ENCODE measurements at regions not wholly inside any gene's neighbourhood (a gene's known extent, or its start where the extent isn't known, plus 50 kb on each side); places are given as distances from the start of the nearest gene placed in this dataset.

DNA sequence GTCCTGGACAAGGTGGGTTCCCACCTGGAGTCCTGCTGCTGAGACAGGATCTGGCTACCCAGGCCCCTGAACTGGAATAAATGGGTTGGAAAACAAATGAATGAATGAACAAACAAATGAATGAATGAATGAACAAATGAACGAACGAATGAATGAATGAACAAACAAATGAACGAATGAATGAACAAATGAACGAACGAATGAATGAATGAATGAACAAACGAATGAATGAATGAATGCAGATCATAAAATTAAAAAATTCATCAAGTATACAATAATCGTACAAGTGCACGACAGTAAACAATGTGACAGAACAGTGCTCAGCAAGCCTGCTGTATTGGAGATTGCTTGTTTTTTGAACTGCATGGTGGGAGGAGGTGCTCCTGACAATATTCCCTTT, 2097.1 kb downstream of the MAT2B start:
- no peak overlapping the region for H2AFZ ChIP-seq (ENCODE audit: low read depth, low read length, severe bottlenecking)
- no peak for TF ChIP-seq CTCF (IDR thresholded peaks at IDR 0.05; ENCODE audit: insufficient read depth, low read length, poor library complexity, severe bottlenecking)
- no peak for TF ChIP-seq EZH2phosphoT487 (conservative IDR thresholded peaks at IDR 0.05; ENCODE audit: low read length)
- H3K9me3 ChIP-seq (ENCODE audit: insufficient read depth, low read length) = no peaks in the 10 kb centered on the region
- no peak overlapping the region for H3K27ac ChIP-seq (ENCODE audit: low read depth, low read length)
- no peaks in the 10 kb centered on the region for H3K36me3 ChIP-seq (ENCODE audit: low read length)
- H3K9me2 ChIP-seq (replicated peaks; ENCODE audit: insufficient read depth, low read length) = no peaks in the 10 kb centered on the region
- no peaks in the 10 kb centered on the region for H3F3A ChIP-seq (ENCODE audit: insufficient read depth)
- no peaks in the 10 kb centered on the region for H3K27me3 ChIP-seq (ENCODE audit: low read length)
- no peak overlapping the region for H3K4me2 ChIP-seq (ENCODE audit: low read depth, low read length, poor library complexity, severe bottlenecking)
- H3K4me3 ChIP-seq (ENCODE audit: insufficient read depth, low read length, poor library complexity, severe bottlenecking) = no peak overlapping the region
- H3K9ac ChIP-seq (ENCODE audit: low read length) = no peak overlapping the region
- no peaks in the 10 kb centered on the region for H3K79me2 ChIP-seq (ENCODE audit: insufficient read depth, low read length)
- no peaks in the 10 kb centered on the region for H4K20me1 ChIP-seq (ENCODE audit: low read depth, low read length)

DNA sequence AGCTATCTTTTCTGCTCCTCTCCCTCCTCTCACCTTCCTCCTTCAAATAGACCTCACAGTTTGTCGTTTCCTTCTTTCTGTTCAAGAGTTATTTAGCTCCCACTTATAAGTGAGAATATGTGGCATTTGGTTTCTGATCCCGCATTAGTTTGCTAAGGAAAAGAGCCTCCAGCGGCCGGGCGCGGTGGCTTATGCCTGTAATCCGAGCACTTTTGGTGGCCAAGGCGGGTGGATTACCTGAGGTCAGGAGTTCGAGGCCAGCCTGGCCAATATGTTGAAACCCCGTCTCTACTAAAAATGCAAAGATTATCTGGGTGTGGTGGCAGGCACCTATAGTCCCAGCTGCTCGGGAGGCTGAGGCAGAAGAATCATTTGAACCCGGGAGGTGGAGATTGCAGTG, 2101.6 kb downstream of the MAT2B start:
- Histone ChIP-seq H3K27me3 (ENCODE audit: low read length) (no peaks in the 10 kb centered on the region), H3F3A (ENCODE audit: insufficient read depth) (no peaks in the 10 kb centered on the region), H3K79me2 (ENCODE audit: insufficient read depth, low read length) (no peaks in the 10 kb centered on the region), H3K27ac (ENCODE audit: low read depth, low read length) (no peak overlapping the region), H3K4me3 (ENCODE audit: insufficient read depth, low read length, poor library complexity, severe bottlenecking) (no peak overlapping the region), H3K4me2 (ENCODE audit: low read depth, low read length, poor library complexity, severe bottlenecking) (no peak overlapping the region), H3K9me3 (ENCODE audit: insufficient read depth, low read length) (no peaks in the 10 kb centered on the region), H3K9ac (ENCODE audit: low read length) (no peak overlapping the region), H3K36me3 (ENCODE audit: low read length) (no peaks in the 10 kb centered on the region), H4K20me1 (ENCODE audit: low read depth, low read length) (no peaks in the 10 kb centered on the region), H2AFZ (ENCODE audit: low read depth, low read length, severe bottlenecking) (no peak overlapping the region), H3K9me2 (replicated peaks; ENCODE audit: insufficient read depth, low read length) (no peaks in the 10 kb centered on the region)
- TF ChIP-seq EZH2phosphoT487 (conservative IDR thresholded peaks at IDR 0.05; ENCODE audit: low read length) (no peak), CTCF (IDR thresholded peaks at IDR 0.05; ENCODE audit: insufficient read depth, low read length, poor library complexity, severe bottlenecking) (no peak)

GRCh38 chr5:165609871-165610270, 2104.5 kb downstream of the MAT2B start:
- Histone ChIP-seq H3K79me2 (ENCODE audit: insufficient read depth, low read length) (no peaks in the 10 kb centered on the region), H2AFZ (ENCODE audit: low read depth, low read length, severe bottlenecking) (no peak overlapping the region), H3K27ac (ENCODE audit: low read depth, low read length) (no peak overlapping the region), H3K27me3 (ENCODE audit: low read length) (no peaks in the 10 kb centered on the region), H3K36me3 (ENCODE audit: low read length) (no peaks in the 10 kb centered on the region), H3K9ac (ENCODE audit: low read length) (no peak overlapping the region), H3K9me2 (replicated peaks; ENCODE audit: insufficient read depth, low read length) (no peaks in the 10 kb centered on the region), H3K9me3 (ENCODE audit: insufficient read depth, low read length) (no peaks in the 10 kb centered on the region), H3K4me3 (ENCODE audit: insufficient read depth, low read length, poor library complexity, severe bottlenecking) (no peak overlapping the region), H3K4me2 (ENCODE audit: low read depth, low read length, poor library complexity, severe bottlenecking) (no peak overlapping the region), H3F3A (ENCODE audit: insufficient read depth) (no peaks in the 10 kb centered on the region), H4K20me1 (ENCODE audit: low read depth, low read length) (no peaks in the 10 kb centered on the region)
- no peak for TF ChIP-seq EZH2phosphoT487 (conservative IDR thresholded peaks at IDR 0.05; ENCODE audit: low read length)
- TF ChIP-seq CTCF (IDR thresholded peaks at IDR 0.05; ENCODE audit: insufficient read depth, low read length, poor library complexity, severe bottlenecking) = no peak

Measured in SU-DHL-6 (cell line).